HEK293 (cell line): ENCODE measurements at regions not wholly inside any gene's neighbourhood (a gene's known extent, or its start where the extent isn't known, plus 50 kb on each side); places are given as distances from the start of the nearest gene placed in this dataset.

Experiments
- KLF16 ChIP-seq: fragments of 450-650 bp; formaldehyde crosslinking; IDR thresholded peaks from 2 replicates; pipeline ENCODE4 v1.5.1; 2017; ENCODE audit warnings: missing biosample characterization, missing genetic modification characterization
- OSR2 ChIP-seq: fragments of 450-650 bp; formaldehyde crosslinking; IDR thresholded peaks from 2 replicates; pipeline ENCODE4 v1.5.1; 2016; ENCODE audit warnings: missing biosample characterization, missing genetic modification characterization
- REST ChIP-seq: fragments of 450-650 bp; formaldehyde crosslinking; IDR thresholded peaks from 2 replicates; pipeline ENCODE4 v1.5.1; 2016; ENCODE audit warnings: missing biosample characterization, missing genetic modification characterization
- YY2 ChIP-seq: fragments of 450-650 bp; formaldehyde crosslinking; IDR thresholded peaks from 2 replicates; pipeline ENCODE4 v1.5.1; 2016; ENCODE audit warnings: missing biosample characterization, missing genetic modification characterization
- ZNF274 ChIP-seq, 2 experiments: fragments of 200-500 bp in 1 of 2; fragments of 450-650 bp in 1 of 2; sonication (Bioruptor generic) in 1 of 2; formaldehyde crosslinking in 1 of 2; IDR thresholded peaks; 2 replicates each; pipeline versions ENCODE4 v1.5.1 to v1.6.1; 2014 to 2016; ENCODE audit warnings: borderline replicate concordance in 1 of 2, inconsistent platforms in 1 of 2, low read length in 1 of 2, missing biosample characterization in 1 of 2, missing genetic modification characterization in 1 of 2
- ZNF354C ChIP-seq: fragments of 450-650 bp; formaldehyde crosslinking; IDR thresholded peaks from 2 replicates; pipeline ENCODE4 v1.5.1; 2016; ENCODE audit warnings: missing biosample characterization, missing genetic modification characterization, low read depth, borderline replicate concordance
- ZNF580 ChIP-seq: fragments of 450-650 bp; formaldehyde crosslinking; IDR thresholded peaks from 2 replicates; pipeline ENCODE4 v1.5.1; 2016; ENCODE audit warnings: missing biosample characterization, missing genetic modification characterization
- TF ChIP-seq, protein P1 (sequence below): fragments of 450-650 bp; formaldehyde crosslinking; IDR thresholded peaks from 2 replicates; pipeline ENCODE4 v1.5.1; 2016; ENCODE audit warnings: missing biosample characterization, missing genetic modification characterization
- TF ChIP-seq, protein P2 (sequence below): fragments of 450-650 bp; formaldehyde crosslinking; IDR thresholded peaks from 2 replicates; pipeline ENCODE4 v1.5.1; 2016; ENCODE audit warnings: missing biosample characterization, missing genetic modification characterization
- TF ChIP-seq, protein P3 (sequence below): fragments of 450-650 bp; formaldehyde crosslinking; IDR thresholded peaks from 2 replicates; pipeline ENCODE4 v1.5.1; 2016; ENCODE audit warnings: missing biosample characterization, missing genetic modification characterization

GRCh38 chr3:18103591-18103990, 321.5 kb downstream of the SATB1 start:
- no peak for TF ChIP-seq ZNF354C (tag by site-specific recombination)
- TF ChIP-seq, protein P1, sequence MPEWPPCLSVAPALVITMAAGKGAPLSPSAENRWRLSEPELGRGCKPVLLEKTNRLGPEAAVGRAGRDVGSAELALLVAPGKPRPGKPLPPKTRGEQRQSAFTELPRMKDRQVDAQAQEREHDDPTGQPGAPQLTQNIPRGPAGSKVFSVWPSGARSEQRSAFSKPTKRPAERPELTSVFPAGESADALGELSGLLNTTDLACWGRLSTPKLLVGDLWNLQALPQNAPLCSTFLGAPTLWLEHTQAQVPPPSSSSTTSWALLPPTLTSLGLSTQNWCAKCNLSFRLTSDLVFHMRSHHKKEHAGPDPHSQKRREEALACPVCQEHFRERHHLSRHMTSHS: no peak
- TF ChIP-seq, protein P2, sequence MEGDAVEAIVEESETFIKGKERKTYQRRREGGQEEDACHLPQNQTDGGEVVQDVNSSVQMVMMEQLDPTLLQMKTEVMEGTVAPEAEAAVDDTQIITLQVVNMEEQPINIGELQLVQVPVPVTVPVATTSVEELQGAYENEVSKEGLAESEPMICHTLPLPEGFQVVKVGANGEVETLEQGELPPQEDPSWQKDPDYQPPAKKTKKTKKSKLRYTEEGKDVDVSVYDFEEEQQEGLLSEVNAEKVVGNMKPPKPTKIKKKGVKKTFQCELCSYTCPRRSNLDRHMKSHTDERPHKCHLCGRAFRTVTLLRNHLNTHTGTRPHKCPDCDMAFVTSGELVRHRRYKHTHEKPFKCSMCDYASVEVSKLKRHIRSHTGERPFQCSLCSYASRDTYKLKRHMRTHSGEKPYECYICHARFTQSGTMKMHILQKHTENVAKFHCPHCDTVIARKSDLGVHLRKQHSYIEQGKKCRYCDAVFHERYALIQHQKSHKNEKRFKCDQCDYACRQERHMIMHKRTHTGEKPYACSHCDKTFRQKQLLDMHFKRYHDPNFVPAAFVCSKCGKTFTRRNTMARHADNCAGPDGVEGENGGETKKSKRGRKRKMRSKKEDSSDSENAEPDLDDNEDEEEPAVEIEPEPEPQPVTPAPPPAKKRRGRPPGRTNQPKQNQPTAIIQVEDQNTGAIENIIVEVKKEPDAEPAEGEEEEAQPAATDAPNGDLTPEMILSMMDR (tag by site-specific recombination): no peak
- no peak for TF ChIP-seq YY2 (tag by site-specific recombination)
- no peak for TF ChIP-seq ZNF274 (IDR thresholded peaks at IDR 0.05; ENCODE audit: low read length)
- TF ChIP-seq ZNF274 (tag by site-specific recombination; IDR thresholded peaks at IDR 0.05; ENCODE audit: borderline replicate concordance): no peak
- TF ChIP-seq KLF16 (tag by site-specific recombination): no peak
- TF ChIP-seq ZNF580 (tag by site-specific recombination): no peak
- TF ChIP-seq, protein P3, sequence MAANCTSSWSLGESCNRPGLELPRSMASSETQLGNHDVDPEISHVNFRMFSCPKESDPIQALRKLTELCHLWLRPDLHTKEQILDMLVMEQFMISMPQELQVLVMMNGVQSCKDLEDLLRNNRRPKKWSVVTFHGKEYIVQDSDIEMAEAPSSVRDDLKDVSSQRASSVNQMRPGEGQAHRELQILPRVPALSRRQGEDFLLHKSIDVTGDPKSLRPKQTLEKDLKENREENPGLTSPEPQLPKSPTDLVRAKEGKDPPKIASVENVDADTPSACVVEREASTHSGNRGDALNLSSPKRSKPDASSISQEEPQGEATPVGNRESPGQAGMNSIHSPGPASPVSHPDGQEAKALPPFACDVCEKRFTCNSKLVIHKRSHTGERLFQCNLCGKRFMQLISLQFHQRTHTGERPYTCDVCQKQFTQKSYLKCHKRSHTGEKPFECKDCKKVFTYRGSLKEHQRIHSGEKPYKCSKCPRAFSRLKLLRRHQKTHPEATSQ (tag by site-specific recombination): no peak
- TF ChIP-seq OSR2 (tag by site-specific recombination): no peak
- no peak for TF ChIP-seq REST
